ENCODE measurements at regions not wholly inside any gene's neighbourhood (a gene's known extent, or its start where the extent isn't known, plus 50 kb on each side); places are given as distances from the start of the nearest gene placed in this dataset.

- Mint-ChIP-seq H3K9me3 (no peaks in the 10 kb centered on the region), H3K4me1 (no peaks in the 10 kb centered on the region), H3K36me3 (ENCODE audit: low read depth) (no peaks in the 10 kb centered on the region), H3K27ac (no peak overlapping the region), H3K27me3 (ENCODE audit: insufficient read depth, low read depth, poor library complexity) (peaks cover 2% of the 10 kb centered on the region), H3K4me3 (no peak overlapping the region)
- no peaks in the 10 kb centered on the region for H3F3A ChIP-seq (replicated peaks; ENCODE audit: low read depth)
- TF ChIP-seq JUNB (IDR thresholded peaks at IDR 0.05; ENCODE audit: unreplicated experiment) (no peak), CTCF (conservative IDR thresholded peaks at IDR 0.05; ENCODE audit: low read depth in 2 of 2) (no peak), ZNF114 (CRISPR knock-in tag; IDR thresholded peaks at IDR 0.05) (no peak), ZNF462 (CRISPR knock-in tag; IDR thresholded peaks at IDR 0.05) (no peak), EZH2phosphoT487 (IDR thresholded peaks at IDR 0.05; ENCODE audit: unreplicated experiment) (no peak), ETS1 (IDR thresholded peaks at IDR 0.05) (no peak), ZNF331 (CRISPR knock-in tag; IDR thresholded peaks at IDR 0.05; ENCODE audit: low read depth) (no peak), STAT1 (IDR thresholded peaks at IDR 0.05; ENCODE audit: unreplicated experiment) (no peak), CREB1 (CRISPR knock-in tag; IDR thresholded peaks at IDR 0.05; ENCODE audit: low read depth) (no peak), POLR2AphosphoS5 (IDR thresholded peaks at IDR 0.05; ENCODE audit: low read depth) (no peak), REST (IDR thresholded peaks at IDR 0.05; ENCODE audit: unreplicated experiment) (no peak), EZH2 (IDR thresholded peaks at IDR 0.05; ENCODE audit: low read depth, unreplicated experiment) (no peak), NANOG (IDR thresholded peaks at IDR 0.05; ENCODE audit: borderline replicate concordance) (no peak)
- no peak overlapping the region for H3K4me2 ChIP-seq
- ATAC-seq: no peak
- H3K4me1 ChIP-seq (ENCODE audit: insufficient read depth): no peaks in the 10 kb centered on the region
- H3K4me3 ChIP-seq: no peak overlapping the region
- no peaks in the 10 kb centered on the region for H3K36me3 ChIP-seq (ENCODE audit: insufficient read depth)
- H3K27me3 ChIP-seq (ENCODE audit: insufficient read depth): no peaks in the 10 kb centered on the region
- no peaks in the 10 kb centered on the region for H4K20me1 ChIP-seq (replicated peaks; ENCODE audit: insufficient read depth)
- H2AFZ ChIP-seq: no peak overlapping the region
- peaks cover 6% of the 10 kb centered on the region; the same call in 1 of the 2 replicates for H3K9me2 ChIP-seq (ENCODE audit: insufficient read depth)
- DNase-seq (ENCODE audit: low spot score): no peak
- H3K79me2 ChIP-seq (replicated peaks; ENCODE audit: insufficient read depth): no peaks in the 10 kb centered on the region
- H3K27ac ChIP-seq (ENCODE audit: low read depth): no peak overlapping the region
Measured at GRCh38 chr9:90556897-90557675, 85.5 kb downstream of the DIRAS2 start.

Measured in GM23338 (cell line).